GM21360 (cell line): ENCODE measurements at regions not wholly inside any gene's neighbourhood (a gene's known extent, or its start where the extent isn't known, plus 50 kb on each side); places are given as distances from the start of the nearest gene placed in this dataset.
"Not testable (repeated sequence)": the region's sequence is repeated elsewhere in the genome, so short reads cannot be mapped to it uniquely, and the experiment has no call there.

Experiments used
- ATAC-seq: cut with Tn5 transposase; IDR thresholded peaks from one replicate; pipeline ENCODE4 v1.9.1; 2021; ENCODE audit warnings: mild to moderate bottlenecking, moderate library complexity; ENCODE audit not compliant: unreplicated experiment

DNA sequence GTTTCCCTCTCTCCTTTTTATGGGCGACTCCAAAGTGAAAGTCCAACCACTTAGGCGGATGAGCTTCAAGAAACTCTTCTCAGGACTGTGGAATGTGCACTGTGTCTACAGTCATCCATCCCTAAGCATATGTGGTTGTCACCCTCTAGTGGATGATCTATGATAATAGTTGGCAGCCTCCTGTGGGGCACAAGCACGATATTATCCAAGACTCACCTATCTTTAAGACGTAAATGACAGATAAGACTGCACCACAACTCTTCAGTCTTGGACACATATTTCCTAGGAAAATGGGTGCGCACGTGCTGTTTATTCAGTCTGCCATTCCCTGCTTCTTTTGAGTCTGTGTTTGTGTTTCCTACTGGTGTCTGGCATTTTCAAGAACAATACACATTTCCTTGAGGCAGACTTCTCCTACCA lies 145.5 kb upstream of the CTAGE1 start:
- ATAC-seq, result no peak

DNA sequence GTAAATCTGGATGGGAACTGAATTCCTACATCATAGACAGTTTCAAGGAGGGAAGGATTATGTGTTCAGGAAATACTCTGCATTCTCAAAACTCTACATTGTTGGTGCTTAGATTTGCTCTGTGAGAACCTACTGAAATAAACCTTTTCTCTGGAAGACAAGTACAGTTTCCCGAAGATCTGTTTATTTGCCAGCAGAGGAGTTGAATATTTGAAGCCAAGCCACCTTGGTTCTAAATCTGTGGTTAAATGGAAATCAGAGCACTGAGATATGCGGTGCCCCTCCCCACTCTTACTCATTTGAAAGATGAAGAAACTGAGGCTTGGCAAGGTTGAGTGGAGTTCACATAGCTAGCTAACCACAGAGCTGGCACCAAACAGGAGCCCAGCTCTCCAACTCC lies 146.3 kb upstream of the CTAGE1 start:
- no peak for ATAC-seq

DNA sequence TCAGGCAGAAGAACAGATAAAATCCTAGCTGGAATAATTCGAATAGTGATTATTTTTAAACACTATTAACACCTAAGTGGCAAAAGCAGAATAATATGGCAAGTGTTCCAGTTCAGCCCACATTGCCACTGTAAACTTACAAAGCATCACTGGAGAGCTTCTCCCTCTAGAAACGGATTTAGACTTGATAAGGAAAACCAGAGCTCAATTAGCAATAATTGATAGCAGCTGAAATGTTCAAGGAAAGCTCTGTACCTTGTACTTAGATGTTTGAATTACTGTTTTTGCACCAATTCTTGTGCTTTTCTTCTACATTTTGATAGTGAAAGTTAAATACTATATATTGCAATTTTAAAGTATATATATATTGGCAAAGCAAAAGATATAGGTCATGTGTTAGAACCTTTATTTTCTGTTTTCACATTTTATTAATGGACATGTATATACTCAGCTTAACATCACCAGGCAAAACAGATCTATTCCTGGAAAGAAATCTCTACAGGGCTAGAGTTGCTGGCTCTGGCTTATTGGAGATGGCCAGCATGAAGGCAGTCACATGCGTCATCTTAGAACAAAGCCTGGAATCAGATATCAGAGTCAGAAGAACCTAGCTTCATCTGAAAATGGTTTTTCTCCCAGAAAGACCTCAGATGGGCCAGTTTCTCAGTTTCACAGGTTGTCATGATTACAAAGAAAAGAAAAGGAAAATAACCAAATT lies 149.1 kb upstream of the CTAGE1 start:
- no peak for ATAC-seq

GRCh38 chr18:22567794-22568193 lies 150.1 kb upstream of the CTAGE1 start:
- no peak for ATAC-seq

DNA sequence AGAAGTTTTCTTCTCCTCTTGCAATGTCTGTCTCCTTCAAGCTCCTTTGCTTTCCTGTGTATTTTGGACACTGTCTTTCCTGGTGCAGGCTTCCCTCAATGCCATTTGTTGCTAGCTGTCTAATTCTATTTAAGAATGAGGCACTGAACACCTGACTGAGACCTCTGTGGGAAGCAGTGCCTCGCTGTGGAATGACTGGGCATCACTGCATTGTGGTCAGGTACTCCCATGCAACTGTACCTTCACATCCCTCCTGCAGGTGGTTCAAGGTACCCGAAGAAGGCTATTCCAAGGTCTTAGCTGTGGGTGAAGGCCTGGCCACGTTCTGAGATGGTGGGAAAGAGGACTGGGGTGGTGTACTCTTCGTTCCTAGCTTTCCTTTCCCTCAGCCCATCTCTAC lies 152.8 kb upstream of the CTAGE1 start:
- no peak for ATAC-seq

DNA sequence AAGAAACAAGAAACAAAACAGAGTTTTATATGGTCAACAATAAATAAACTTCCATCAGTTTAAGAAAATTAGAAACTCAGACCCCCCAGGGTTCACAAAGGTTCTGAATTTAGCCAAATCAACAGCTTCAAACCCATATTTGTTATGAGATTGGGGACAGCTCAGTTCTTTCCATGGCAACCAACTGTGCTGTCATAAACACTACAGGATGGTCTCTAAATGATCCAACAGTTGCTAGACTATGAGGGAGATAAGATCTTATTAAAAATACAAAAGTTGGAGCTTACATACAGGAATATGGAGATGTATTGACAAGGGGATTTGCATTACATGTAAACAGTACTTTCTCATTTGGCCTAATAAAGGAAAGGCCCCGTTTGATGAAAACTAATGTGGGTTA lies 154.6 kb upstream of the CTAGE1 start:
- ATAC-seq, result no peak

DNA sequence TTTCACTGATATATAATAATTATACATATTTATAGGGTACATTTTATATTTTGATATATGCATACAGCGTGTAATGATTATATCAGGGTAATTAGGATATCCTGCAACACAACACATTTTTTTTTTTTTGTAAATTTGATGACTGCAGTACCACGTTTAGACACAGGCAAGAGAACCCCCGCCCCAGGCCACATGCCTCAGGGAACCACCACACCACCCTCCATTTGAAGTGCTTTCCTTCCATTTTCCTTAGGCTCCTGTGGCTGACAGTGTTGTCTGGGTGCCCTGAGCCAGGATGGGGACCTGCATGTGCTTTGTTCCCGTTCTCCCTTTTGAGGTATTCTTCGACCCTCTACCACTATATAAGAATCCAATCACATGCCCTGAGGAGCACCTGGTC lies 161.6 kb upstream of the CTAGE1 start:
- no peak for ATAC-seq

DNA sequence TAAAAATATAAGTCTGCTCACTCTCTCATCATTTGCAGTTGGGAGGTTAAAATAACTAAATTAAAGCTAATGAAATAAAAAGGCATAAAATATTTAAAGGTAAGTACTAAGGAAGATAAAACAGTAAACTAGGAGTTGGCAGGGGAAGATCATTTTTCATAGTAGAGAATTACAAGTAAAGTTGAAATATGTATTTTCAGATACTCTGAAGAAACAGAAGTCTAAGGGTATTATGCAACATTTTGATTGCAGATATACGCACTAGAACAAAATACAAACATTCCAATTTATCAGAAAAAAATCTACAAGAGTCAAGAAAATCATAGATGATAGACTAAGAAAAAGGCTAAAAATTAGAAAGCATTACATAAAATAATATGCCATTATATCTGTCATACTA lies 167.6 kb upstream of the CTAGE1 start:
- no peak for ATAC-seq

DNA sequence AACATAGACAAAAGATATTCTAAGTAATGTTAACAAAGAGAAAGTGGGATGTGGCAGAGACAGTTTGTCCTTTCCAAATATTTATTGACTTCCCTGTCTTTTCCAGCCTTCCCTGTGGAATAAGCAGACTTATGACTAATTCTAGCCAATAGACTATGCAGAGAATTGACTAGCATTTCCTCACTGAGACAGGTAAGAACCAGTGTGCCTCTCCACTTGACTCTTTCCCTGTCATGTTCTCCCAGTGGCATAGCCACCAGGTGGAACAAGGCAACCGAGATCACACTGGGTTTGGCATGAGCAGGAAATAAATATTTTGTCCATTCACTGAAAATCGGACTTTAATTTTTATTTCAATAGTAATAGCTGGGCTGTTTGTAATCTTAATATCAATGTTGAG lies 168.1 kb upstream of the CTAGE1 start:
- ATAC-seq, result no peak

- no peak for ATAC-seq
Measured at GRCh38 chr18:22591222-22591621, 173.5 kb upstream of the CTAGE1 start.

DNA sequence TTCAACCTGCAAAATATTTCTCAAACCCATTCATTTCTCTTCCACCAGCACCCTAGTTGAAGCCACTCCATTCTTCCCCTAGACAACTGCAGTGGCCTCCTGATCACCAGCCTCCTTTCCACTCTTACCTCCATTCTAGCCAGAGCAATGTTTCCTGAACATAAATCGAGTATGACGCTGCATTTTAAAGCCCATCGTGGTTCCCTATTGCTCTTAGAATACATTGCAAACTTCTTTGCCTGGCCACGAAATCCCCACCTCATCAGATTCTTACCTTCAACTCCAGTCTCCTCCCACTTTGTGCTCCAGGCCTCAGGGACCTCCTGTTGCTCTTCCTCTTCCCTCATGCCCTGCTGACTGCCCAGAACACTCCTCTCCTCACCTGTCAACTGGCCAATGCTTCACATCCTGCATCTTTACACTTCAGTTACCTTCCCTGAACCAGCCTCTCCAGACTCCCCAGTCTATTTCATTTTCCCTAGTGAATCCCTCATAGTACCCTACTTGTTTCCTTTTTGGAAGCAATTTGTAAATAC lies 176.5 kb upstream of the CTAGE1 start:
- no peak for ATAC-seq

DNA sequence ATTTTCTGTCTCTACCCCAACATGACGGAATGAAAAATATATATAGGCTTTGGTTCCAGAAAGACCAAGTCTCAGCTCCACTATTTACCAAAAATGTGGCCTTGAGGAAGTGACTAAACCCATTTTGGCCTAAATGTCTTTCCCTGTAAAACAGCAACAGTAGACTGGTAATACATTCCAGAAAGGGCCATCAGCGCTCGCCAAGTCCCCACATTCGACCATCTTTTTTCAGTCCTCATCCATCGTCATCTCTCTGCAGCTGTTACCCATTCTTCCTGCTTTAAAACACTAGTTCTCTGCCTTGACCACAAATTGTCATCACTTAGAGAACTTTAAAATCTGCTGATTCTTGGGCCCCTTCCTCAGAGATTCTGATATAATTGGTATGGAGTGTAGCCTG lies 183.8 kb upstream of the CTAGE1 start:
- no peak for ATAC-seq

DNA sequence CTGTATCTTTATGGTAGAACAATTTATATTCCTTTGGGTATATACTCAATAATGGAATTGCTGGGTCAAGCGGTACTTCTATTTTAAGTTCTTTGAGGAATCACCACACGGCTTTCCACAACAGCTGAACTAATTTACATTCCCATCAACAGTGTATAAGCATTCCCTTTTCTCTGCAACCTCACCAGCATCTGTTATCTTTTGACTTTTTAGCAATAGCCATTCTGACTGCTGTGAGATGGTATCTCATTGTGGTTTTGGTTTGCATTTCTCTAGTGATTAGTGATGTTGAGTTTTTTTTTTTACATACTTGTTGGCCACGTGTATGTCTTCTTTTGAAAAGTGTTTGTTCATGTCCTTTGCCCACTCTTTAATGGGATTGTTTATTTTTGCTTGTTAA lies 184.7 kb upstream of the CTAGE1 start:
- not testable (repeated sequence) for ATAC-seq

GRCh38 chr18:22603902-22604301 lies 186.2 kb upstream of the CTAGE1 start:
- no peak for ATAC-seq

- ATAC-seq, result no peak
Measured at GRCh38 chr18:22604390-22604985, 186.8 kb upstream of the CTAGE1 start.

GRCh38 chr18:22604986-22605421 lies 187.3 kb upstream of the CTAGE1 start:
- ATAC-seq, result no peak

GRCh38 chr18:22605736-22606135 lies 188.0 kb upstream of the CTAGE1 start:
- ATAC-seq, result no peak

GRCh38 chr18:22606563-22607283 lies 189.0 kb upstream of the CTAGE1 start:
- no peak for ATAC-seq

GRCh38 chr18:22607284-22607635 lies 189.5 kb upstream of the CTAGE1 start:
- no peak for ATAC-seq

DNA sequence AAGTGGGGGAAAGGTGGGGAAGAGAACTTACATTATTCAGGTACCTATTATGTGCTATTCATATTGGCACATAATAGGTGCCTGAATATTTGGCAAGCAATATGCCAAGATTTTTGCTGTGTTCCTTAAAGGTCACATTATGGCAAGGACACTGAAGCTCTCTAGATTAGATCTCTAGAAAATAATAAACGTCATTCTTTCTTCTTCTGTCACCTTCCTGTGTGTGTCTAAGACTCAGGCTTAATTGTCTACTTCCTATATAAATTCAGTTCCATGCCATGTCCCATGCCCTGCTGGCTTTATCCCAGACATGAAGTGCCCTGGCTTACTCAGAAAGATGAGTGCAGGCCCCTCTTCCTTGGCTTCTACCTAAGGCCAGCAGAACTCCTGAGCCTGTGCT lies 191.1 kb upstream of the CTAGE1 start:
- ATAC-seq, result no peak

- no peak for ATAC-seq
Measured at GRCh38 chr18:22609642-22610041, 191.9 kb upstream of the CTAGE1 start.
